Spleen (tissue), 11 donors: ENCODE measurements at regions not wholly inside any gene's neighbourhood (a gene's known extent, or its start where the extent isn't known, plus 50 kb on each side); places are given as distances from the start of the nearest gene placed in this dataset.
"Not testable (repeated sequence)": the region's sequence is repeated elsewhere in the genome, so short reads cannot be mapped to it uniquely, and the experiment has no call there.

Experiments
- DNase-seq: peaks from one replicate; pipeline ENCODE4 v3.0.0-alpha.2; 2020
- H3K27ac ChIP-seq, 8 donors: fragments of 200-600 bp; sonication (generic) in 7 of 8; 1 replicate in 4 of 8; 2 replicates in 4 of 8; pipeline versions ENCODE4 v1.5.0 to v1.8.0; 2016 to 2021; ENCODE audit warnings: inconsistent platforms in 4 of 8, mild to moderate bottlenecking in 4 of 8, moderate library complexity in 1 of 8
- H3K27me3 ChIP-seq, 7 donors: fragments of 200-600 bp; sonication (generic) in 6 of 7; replicated peaks in 1 of 7; 1 replicate in 4 of 7; 2 replicates in 3 of 7; pipeline versions ENCODE4 v1.5.0 to v1.8.0; 2016 to 2021; ENCODE audit warnings: inconsistent platforms in 3 of 7, mild to moderate bottlenecking in 1 of 7
- H3K36me3 ChIP-seq, 6 donors: fragments of 200-600 bp; sonication (generic) in 5 of 6; 1 replicate in 4 of 6; 2 replicates in 2 of 6; pipeline versions ENCODE4 v1.5.0 to v1.8.0; 2016 to 2021; ENCODE audit warnings: inconsistent platforms in 2 of 6
- H3K4me1 ChIP-seq, 6 donors: fragments of 200-600 bp; sonication (generic) in 5 of 6; 1 replicate in 3 of 6; 2 replicates in 3 of 6; pipeline versions ENCODE4 v1.5.0 to v1.8.0; 2016 to 2021; ENCODE audit warnings: inconsistent platforms in 3 of 6
- H3K4me3 ChIP-seq, 8 donors: fragments of 200-600 bp; sonication (generic) in 7 of 8; 1 replicate in 4 of 8; 2 replicates in 4 of 8; pipeline versions ENCODE4 v1.5.0 to v1.8.0; 2016 to 2021; ENCODE audit warnings: inconsistent platforms in 4 of 8, mild to moderate bottlenecking in 4 of 8, moderate library complexity in 2 of 8
- H3K9me3 ChIP-seq, 8 donors: fragments of 200-600 bp; sonication (generic) in 7 of 8; 1 replicate in 4 of 8; 2 replicates in 4 of 8; pipeline versions ENCODE4 v1.5.0 to v1.8.0; 2016 to 2021; ENCODE audit warnings: inconsistent platforms in 4 of 8
- CTCF ChIP-seq, 11 experiments: fragments of 200-600 bp in 7 of 11; fragments of 450-650 bp in 4 of 11; sonication (generic) in 4 of 11; IDR thresholded peaks in 8 of 11; conservative IDR thresholded peaks in 3 of 11; 1 replicate in 7 of 11; 2 replicates in 4 of 11; pipeline versions ENCODE4 v1.4.0 to v1.8.0; 2016 to 2021; ENCODE audit warnings: antibody characterized with exemption in 11 of 11, inconsistent platforms in 4 of 11, mild to moderate bottlenecking in 1 of 11
- POLR2A ChIP-seq, 3 donors: fragments of 450-650 bp; IDR thresholded peaks; one replicate each; pipeline ENCODE4 v1.5.1; 2017; ENCODE audit warnings: antibody characterized with exemption in 3 of 3, mild to moderate bottlenecking in 1 of 3
- POLR2AphosphoS5 ChIP-seq, 3 donors: sonication (generic); formaldehyde crosslinking; IDR thresholded peaks; one replicate each; pipeline ENCODE4 v1.5.1; 2017; ENCODE audit warnings: antibody characterized with exemption in 3 of 3
- WGBS, 5 donors: extraction: QIAGEN DNeasy Blood & Tissue Kit in 3 of 5; methylation state at CpG; one replicate each; pipeline versions ENCODE4 v1.1.5 to v1.1.7; 2013 to 2018; 5-methylcytosine and 5-hydroxymethylcytosine counted together
- intact Hi-C: fragments of 100-400 bp; cut with DNase I; formaldehyde crosslinking; loops from one replicate; pipeline ENCODE4 v1.15.0; 2023; ENCODE audit warnings: low total_unique reads
- donor health status: healthy with polysubstance abuse.
- donor health status: DM: no; HTN: no; CAD: no; lungs with moderate emphysema.
- donor health status: DM: no; HTN: no; CAD: no.
- donor health status: Bipolar disorder and iron deficiency.
- donor health status: healthy.
- donor health status: DM: no; HTN: no; CAD: no.
- donor health status: DM: yes; HTN: yes; CAD: no.

- no peaks in the 10 kb centered on the region for H3K27me3 ChIP-seq
- DNase-seq, result no peak
- no peaks in the 10 kb centered on the region for H3K4me1 ChIP-seq
- TF ChIP-seq POLR2A (IDR thresholded peaks at IDR 0.05) (no peak), CTCF (IDR thresholded peaks at IDR 0.05 in 8 of 11, conservative IDR thresholded peaks at IDR 0.05 in 3 of 11) (no peak), POLR2AphosphoS5 (IDR thresholded peaks at IDR 0.05) (no peak)
- H3K36me3 ChIP-seq, result no peaks in the 10 kb centered on the region
- intact Hi-C loops, result no loop called here
- 67 to 82% (median 73%) methylated on average over 1 of the region's 1 CpG for WGBS, 5 donors
- H3K4me3 ChIP-seq, result no peak overlapping the region
- peaks cover 0 to 13% (median 3%) of the 10 kb centered on the region in 8 donors for H3K9me3 ChIP-seq
- no peak overlapping the region for H3K27ac ChIP-seq
Observed at GRCh38 chr1:73671530-73671929, 526.4 kb downstream of the LRRIQ3 start.

- H3K36me3 ChIP-seq, H3K4me1 ChIP-seq, H3K4me3 ChIP-seq, H3K27ac ChIP-seq, intact Hi-C loops, DNase-seq, H3K27me3 ChIP-seq: not testable (repeated sequence)
- WGBS, 5 donors, result 74 to 85% (median 83%) methylated on average over 3 to 4 of the region's 4 CpGs
- peaks cover 0 to 13% (median 3%) of the 10 kb centered on the region in 8 donors for H3K9me3 ChIP-seq
Observed at GRCh38 chr1:73667959-73668358, 530.0 kb downstream of the LRRIQ3 start.

GRCh38 chr1:73662526-73662925 is 535.5 kb downstream of the LRRIQ3 start:
- Histone ChIP-seq H3K27ac (no peak overlapping the region), H3K4me1 (no peaks in the 10 kb centered on the region), H3K4me3 (no peak overlapping the region), H3K9me3 (peaks cover 0 to 15% (median 8%) of the 10 kb centered on the region in 8 donors), H3K27me3 (no peaks in the 10 kb centered on the region), H3K36me3 (no peaks in the 10 kb centered on the region)
- intact Hi-C loops, result no loop called here
- TF ChIP-seq CTCF (IDR thresholded peaks at IDR 0.05 in 8 of 11, conservative IDR thresholded peaks at IDR 0.05 in 3 of 11), result no peak
- TF ChIP-seq POLR2A (IDR thresholded peaks at IDR 0.05), result no peak
- no peak for TF ChIP-seq POLR2AphosphoS5 (IDR thresholded peaks at IDR 0.05)
- DNase-seq, result no peak
- 83 to 93% (median 87%) methylated on average over 2 of the region's 2 CpGs for WGBS, 5 donors

GRCh38 chr1:73659136-73659535 is 538.8 kb downstream of the LRRIQ3 start:
- H3K36me3 ChIP-seq, result no peaks in the 10 kb centered on the region
- intact Hi-C loops, result no loop called here
- no peak for DNase-seq
- WGBS, 5 donors, result 58 to 84% (median 77%) methylated on average over 2 of the region's 2 CpGs
- no peaks in the 10 kb centered on the region for H3K4me1 ChIP-seq
- H3K4me3 ChIP-seq, result no peak overlapping the region
- H3K27ac ChIP-seq, result no peak overlapping the region
- TF ChIP-seq CTCF (IDR thresholded peaks at IDR 0.05 in 8 of 11, conservative IDR thresholded peaks at IDR 0.05 in 3 of 11) (no peak), POLR2AphosphoS5 (IDR thresholded peaks at IDR 0.05) (no peak), POLR2A (IDR thresholded peaks at IDR 0.05) (no peak)
- H3K27me3 ChIP-seq, result no peaks in the 10 kb centered on the region
- H3K9me3 ChIP-seq, result peaks cover 0 to 15% (median 8%) of the 10 kb centered on the region in 8 donors

GRCh38 chr1:73654714-73655113 is 543.3 kb downstream of the LRRIQ3 start:
- Histone ChIP-seq H3K4me1 (no peaks in the 10 kb centered on the region), H3K36me3 (no peaks in the 10 kb centered on the region), H3K4me3 (no peak overlapping the region), H3K27ac (no peak overlapping the region), H3K9me3 (peaks cover 0 to 3% (median under 1%) of the 10 kb centered on the region in 8 donors), H3K27me3 (no peaks in the 10 kb centered on the region)
- intact Hi-C loops, result no loop called here
- TF ChIP-seq CTCF (IDR thresholded peaks at IDR 0.05 in 8 of 11, conservative IDR thresholded peaks at IDR 0.05 in 3 of 11), result no peak
- no peak for TF ChIP-seq POLR2A (IDR thresholded peaks at IDR 0.05)
- TF ChIP-seq POLR2AphosphoS5 (IDR thresholded peaks at IDR 0.05), result no peak
- DNase-seq, result no peak
